ENCODE measurements at regions not wholly inside any gene's neighbourhood (a gene's known extent, or its start where the extent isn't known, plus 50 kb on each side); places are given as distances from the start of the nearest gene placed in this dataset.

- H3K79me2 ChIP-seq (ENCODE audit: insufficient read depth, low read length): no peaks in the 10 kb centered on the region
- POLR2A ChIA-PET: no interaction called here
- peaks cover 40% of the 10 kb centered on the region for H3K27me3 ChIP-seq (ENCODE audit: insufficient read depth, low read length)
- no peaks in the 10 kb centered on the region for H3K36me3 ChIP-seq (ENCODE audit: control insufficient read depth in 1 of 2, insufficient read depth in 2 of 2, low read length in 2 of 2)
- ATAC-seq: no peak
- RAD21 ChIA-PET (ENCODE audit: low non-redundant PET in 1 of 2, low total read pairs in 2 of 2, uncharacterized antibody in 2 of 2, unreplicated experiment in 2 of 2): no interaction called here
- no peaks in the 10 kb centered on the region for H4K20me1 ChIP-seq (ENCODE audit: insufficient read depth)
- H2AFZ ChIP-seq (ENCODE audit: low read depth, low read length, poor library complexity, severe bottlenecking): no peak overlapping the region
- intact Hi-C loops (cut with micrococcal nuclease): no loop called here
- no peaks in the 10 kb centered on the region for H3K9me3 ChIP-seq (ENCODE audit: control insufficient read depth in 1 of 2, insufficient read depth in 1 of 2, low read depth in 1 of 2, low read length in 2 of 2)
- no peaks in the 10 kb centered on the region for H3K4me1 ChIP-seq (ENCODE audit: control insufficient read depth in 1 of 2, insufficient read depth in 2 of 2, low read length in 2 of 2)
- DNase-seq (ENCODE audit: low read depth, low spot score): no peak
- CTCF ChIA-PET: interaction anchor here (1.1 to 1.5 kb wide), 2 partner anchors 70 to 72 kb away, joined by 3 read pairs; no protein-coding TSS in a partner anchor
- H3K9me2 ChIP-seq (ENCODE audit: insufficient read depth): no peaks in the 10 kb centered on the region
- no peak overlapping the region for H3K4me2 ChIP-seq (ENCODE audit: low read length)
- no peak overlapping the region for H3K4me3 ChIP-seq (replicated peaks in 1 of 2; ENCODE audit: low read depth in 1 of 2, low read length in 2 of 2)
- TF ChIP-seq JUND (IDR thresholded peaks at IDR 0.05) (no peak), RAD21 (IDR thresholded peaks at IDR 0.05; ENCODE audit: low read depth) (no peak), EGR1 (IDR thresholded peaks at IDR 0.05; ENCODE audit: low read depth) (no peak), CBX3 (IDR thresholded peaks at IDR 0.05; ENCODE audit: low read depth) (no peak)
- no peak overlapping the region for H3K9ac ChIP-seq (ENCODE audit: low read length)
- no peak overlapping the region for H3K27ac ChIP-seq (ENCODE audit: low read depth, low read length)
- no TSS peak for BruUV-seq (replicated peaks)
Observed at GRCh38 chr11:76728227-76728626, 54.9 kb upstream of the TSKU start.

GRCh38 chr11:76728778-76729177 is 54.4 kb upstream of the TSKU start:
- ChIA-PET POLR2A (no interaction called here), CTCF (interaction anchor here (1.1 kb wide), 1 partner anchor 71 kb away, joined by 3 read pairs; no protein-coding TSS in a partner anchor), RAD21 (ENCODE audit: low non-redundant PET in 1 of 2, low total read pairs in 2 of 2, uncharacterized antibody in 2 of 2, unreplicated experiment in 2 of 2) (no interaction called here)
- Histone ChIP-seq H3K4me2 (ENCODE audit: low read length) (no peak overlapping the region), H3K27me3 (ENCODE audit: insufficient read depth, low read length) (peaks cover 35% of the 10 kb centered on the region), H3K27ac (ENCODE audit: low read depth, low read length) (no peak overlapping the region), H3K4me3 (replicated peaks in 1 of 2; ENCODE audit: low read depth in 1 of 2, low read length in 2 of 2) (no peak overlapping the region), H3K36me3 (ENCODE audit: control insufficient read depth in 1 of 2, insufficient read depth in 2 of 2, low read length in 2 of 2) (no peaks in the 10 kb centered on the region), H2AFZ (ENCODE audit: low read depth, low read length, poor library complexity, severe bottlenecking) (no peak overlapping the region), H3K9ac (ENCODE audit: low read length) (no peak overlapping the region), H3K9me2 (ENCODE audit: insufficient read depth) (no peaks in the 10 kb centered on the region), H4K20me1 (ENCODE audit: insufficient read depth) (no peaks in the 10 kb centered on the region), H3K9me3 (ENCODE audit: control insufficient read depth in 1 of 2, insufficient read depth in 1 of 2, low read depth in 1 of 2, low read length in 2 of 2) (no peaks in the 10 kb centered on the region), H3K4me1 (ENCODE audit: control insufficient read depth in 1 of 2, insufficient read depth in 2 of 2, low read length in 2 of 2) (no peaks in the 10 kb centered on the region), H3K79me2 (ENCODE audit: insufficient read depth, low read length) (no peaks in the 10 kb centered on the region)
- TF ChIP-seq CEBPB (IDR thresholded peaks at IDR 0.05; ENCODE audit: low read depth) (no peak), ELF1 (IDR thresholded peaks at IDR 0.05; ENCODE audit: borderline replicate concordance, low read depth) (no peak), JUND (IDR thresholded peaks at IDR 0.05) (no peak)
- DNase-seq (ENCODE audit: low read depth, low spot score) (no peak), ATAC-seq (no peak)
- no TSS peak for BruUV-seq (replicated peaks)
- intact Hi-C loops (cut with micrococcal nuclease): no loop called here
